ENCODE measurements at regions not wholly inside any gene's neighbourhood (a gene's known extent, or its start where the extent isn't known, plus 50 kb on each side); places are given as distances from the start of the nearest gene placed in this dataset.

- TF ChIP-seq CTCF (IDR thresholded peaks at IDR 0.05; ENCODE audit: low read depth, low read length) = no peak
- no peak for DNase-seq
These were observed 64.1 kb upstream of the SIX3 start for GRCh38 chr2:44877417-44877816.

GRCh38 chr2:44879269-44880124 is 62.0 kb upstream of the SIX3 start:
- Histone ChIP-seq H3K36me3 (no peaks in the 10 kb centered on the region), H3K4me3 (ENCODE audit: low read depth, low read length) (peak overlapping the region; percentile 33), H3K27me3 (ENCODE audit: insufficient read depth, low read depth, severe bottlenecking) (no peaks in the 10 kb centered on the region), H3K9me3 (ENCODE audit: severe bottlenecking) (peaks cover 10% of the 10 kb centered on the region), H3K27ac (peak overlapping the region; percentile 60)
- TF ChIP-seq CTCF (IDR thresholded peaks at IDR 0.05; ENCODE audit: low read depth, low read length) = peak; percentile 33; the same call in 1 of the 2 replicates
- DNase-seq = no peak

More at GRCh38 chr2:44877417-44877816, 64.1 kb upstream of the SIX3 start:
- H3K9me3 ChIP-seq (ENCODE audit: severe bottlenecking) = peaks cover 10% of the 10 kb centered on the region
- H3K27me3 ChIP-seq (ENCODE audit: insufficient read depth, low read depth, severe bottlenecking) = no peaks in the 10 kb centered on the region
- no peak overlapping the region for H3K4me3 ChIP-seq (ENCODE audit: low read depth, low read length)
- no peaks in the 10 kb centered on the region for H3K36me3 ChIP-seq
- H3K27ac ChIP-seq = no peak overlapping the region

GRCh38 chr2:44880125-44880483 is 61.4 kb upstream of the SIX3 start:
- TF ChIP-seq CTCF (IDR thresholded peaks at IDR 0.05; ENCODE audit: low read depth, low read length) = no peak
- Histone ChIP-seq H3K9me3 (ENCODE audit: severe bottlenecking) (peaks cover 8% of the 10 kb centered on the region), H3K27me3 (ENCODE audit: insufficient read depth, low read depth, severe bottlenecking) (no peaks in the 10 kb centered on the region), H3K36me3 (no peaks in the 10 kb centered on the region), H3K4me3 (ENCODE audit: low read depth, low read length) (peak overlapping the region; percentile 33), H3K27ac (peak overlapping the region; percentile 60)
- peak; percentile 47 for DNase-seq

- no peak for TF ChIP-seq CTCF (IDR thresholded peaks at IDR 0.05; ENCODE audit: low read depth, low read length)
- Histone ChIP-seq H3K36me3 (no peaks in the 10 kb centered on the region), H3K27me3 (ENCODE audit: insufficient read depth, low read depth, severe bottlenecking) (no peaks in the 10 kb centered on the region), H3K9me3 (ENCODE audit: severe bottlenecking) (no peaks in the 10 kb centered on the region), H3K4me3 (ENCODE audit: low read depth, low read length) (no peak overlapping the region), H3K27ac (no peak overlapping the region)
- no peak for DNase-seq
These were observed 59.6 kb upstream of the SIX3 start for GRCh38 chr2:44881856-44882255.

- TF ChIP-seq CTCF (IDR thresholded peaks at IDR 0.05; ENCODE audit: low read depth, low read length) = no peak
- Histone ChIP-seq H3K36me3 (no peaks in the 10 kb centered on the region), H3K27me3 (ENCODE audit: insufficient read depth, low read depth, severe bottlenecking) (no peaks in the 10 kb centered on the region), H3K4me3 (ENCODE audit: low read depth, low read length) (no peak overlapping the region), H3K9me3 (ENCODE audit: severe bottlenecking) (no peaks in the 10 kb centered on the region), H3K27ac (no peak overlapping the region)
- DNase-seq = no peak
These were observed 58.1 kb upstream of the SIX3 start for GRCh38 chr2:44883356-44883755.

- no peak for TF ChIP-seq CTCF (IDR thresholded peaks at IDR 0.05; ENCODE audit: low read depth, low read length)
- Histone ChIP-seq H3K27me3 (ENCODE audit: insufficient read depth, low read depth, severe bottlenecking) (no peaks in the 10 kb centered on the region), H3K27ac (no peak overlapping the region), H3K36me3 (no peaks in the 10 kb centered on the region), H3K9me3 (ENCODE audit: severe bottlenecking) (no peaks in the 10 kb centered on the region), H3K4me3 (ENCODE audit: low read depth, low read length) (no peak overlapping the region)
- DNase-seq = no peak
These were observed 57.3 kb upstream of the SIX3 start for GRCh38 chr2:44884231-44884630.

Data from WERI-Rb-1 (cell line).